Ascending aorta (tissue), 2 donors: ENCODE measurements at regions not wholly inside any gene's neighbourhood (a gene's known extent, or its start where the extent isn't known, plus 50 kb on each side); places are given as distances from the start of the nearest gene placed in this dataset.

ENCODE experiments used
- DNase-seq, 2 donors: peaks; one replicate each; pipeline ENCODE4 v3.0.0-alpha.2; 2019; ENCODE audit warnings: low spot score in 2 of 2
- H3K27ac ChIP-seq, 2 donors: fragments of 200-600 bp; sonication (generic); one replicate each; pipeline ENCODE4 v1.5.1; 2016 to 2017; ENCODE audit warnings: mild to moderate bottlenecking in 1 of 2
- H3K27me3 ChIP-seq: fragments of 200-600 bp; sonication (generic); one replicate; pipeline ENCODE4 v1.5.1; 2017
- H3K36me3 ChIP-seq, 2 donors: fragments of 200-600 bp; sonication (generic); one replicate each; pipeline ENCODE4 v1.5.1; 2016
- H3K4me1 ChIP-seq, 2 donors: fragments of 200-600 bp; sonication (generic); one replicate each; pipeline ENCODE4 v1.5.1; 2016 to 2017; ENCODE audit warnings: mild to moderate bottlenecking in 1 of 2
- H3K4me3 ChIP-seq, 2 donors: fragments of 200-600 bp; sonication (generic); one replicate each; pipeline ENCODE4 v1.5.1; 2016 to 2017; ENCODE audit warnings: mild to moderate bottlenecking in 1 of 2
- H3K9me3 ChIP-seq, 2 donors: fragments of 200-600 bp; sonication (generic); one replicate each; pipeline ENCODE4 v1.5.1; 2016
- intact Hi-C: fragments of 100-400 bp; cut with DNase I; formaldehyde crosslinking; loops from one replicate; pipeline ENCODE4 v1.15.1; 2023
- TF ChIP-seq, protein P1 (sequence below), 3 experiments: fragments of 200-600 bp in 2 of 3; fragments of 450-650 bp in 1 of 3; sonication (generic) in 2 of 3; IDR thresholded peaks; one replicate each; pipeline ENCODE4 v1.5.1; 2016 to 2019; ENCODE audit warnings: antibody characterized with exemption in 3 of 3, mild to moderate bottlenecking in 1 of 3, moderate library complexity in 1 of 3

DNA sequence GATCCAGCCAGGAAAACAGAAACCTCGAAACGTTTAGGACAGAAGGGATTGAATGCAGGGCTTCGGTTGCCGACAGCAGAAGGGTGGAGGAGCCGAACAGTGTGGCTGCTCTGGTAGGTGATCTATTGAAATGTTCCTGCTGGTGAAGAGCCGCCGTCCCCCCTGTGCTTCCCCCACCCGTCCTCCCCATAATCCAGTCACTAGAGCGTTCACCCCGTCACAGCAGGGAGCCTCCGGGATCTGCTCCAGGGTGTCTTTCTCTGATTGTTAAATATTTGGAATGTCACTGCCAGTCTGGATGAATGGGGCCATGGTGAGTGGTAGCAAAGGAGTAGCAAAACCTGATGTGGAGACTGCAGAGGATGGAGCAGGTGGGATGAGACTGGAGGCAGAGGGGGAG, 255.1 kb upstream of the CSF3R start:
- Histone ChIP-seq H3K36me3 (no peaks in the 10 kb centered on the region), H3K4me3 (no peak overlapping the region), H3K4me1 (no peaks in the 10 kb centered on the region), H3K9me3 (no peaks in the 10 kb centered on the region), H3K27ac (no peak overlapping the region), H3K27me3 (no peaks in the 10 kb centered on the region)
- intact Hi-C loops = no loop called here
- TF ChIP-seq, protein P1, sequence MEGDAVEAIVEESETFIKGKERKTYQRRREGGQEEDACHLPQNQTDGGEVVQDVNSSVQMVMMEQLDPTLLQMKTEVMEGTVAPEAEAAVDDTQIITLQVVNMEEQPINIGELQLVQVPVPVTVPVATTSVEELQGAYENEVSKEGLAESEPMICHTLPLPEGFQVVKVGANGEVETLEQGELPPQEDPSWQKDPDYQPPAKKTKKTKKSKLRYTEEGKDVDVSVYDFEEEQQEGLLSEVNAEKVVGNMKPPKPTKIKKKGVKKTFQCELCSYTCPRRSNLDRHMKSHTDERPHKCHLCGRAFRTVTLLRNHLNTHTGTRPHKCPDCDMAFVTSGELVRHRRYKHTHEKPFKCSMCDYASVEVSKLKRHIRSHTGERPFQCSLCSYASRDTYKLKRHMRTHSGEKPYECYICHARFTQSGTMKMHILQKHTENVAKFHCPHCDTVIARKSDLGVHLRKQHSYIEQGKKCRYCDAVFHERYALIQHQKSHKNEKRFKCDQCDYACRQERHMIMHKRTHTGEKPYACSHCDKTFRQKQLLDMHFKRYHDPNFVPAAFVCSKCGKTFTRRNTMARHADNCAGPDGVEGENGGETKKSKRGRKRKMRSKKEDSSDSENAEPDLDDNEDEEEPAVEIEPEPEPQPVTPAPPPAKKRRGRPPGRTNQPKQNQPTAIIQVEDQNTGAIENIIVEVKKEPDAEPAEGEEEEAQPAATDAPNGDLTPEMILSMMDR (IDR thresholded peaks at IDR 0.05) = no peak
- peak in 1 of 2 donors; percentile 47 for DNase-seq

GRCh38 chr1:36737038-36737555, 254.4 kb upstream of the CSF3R start:
- H3K9me3 ChIP-seq = no peaks in the 10 kb centered on the region
- peak in 1 of 2 donors; percentile 2 for DNase-seq
- intact Hi-C loops = no loop called here
- H3K27me3 ChIP-seq = no peaks in the 10 kb centered on the region
- no peak overlapping the region for H3K4me3 ChIP-seq
- TF ChIP-seq, protein P1 (IDR thresholded peaks at IDR 0.05) = no peak
- no peak overlapping the region for H3K27ac ChIP-seq
- no peaks in the 10 kb centered on the region for H3K36me3 ChIP-seq
- H3K4me1 ChIP-seq = no peaks in the 10 kb centered on the region

- Histone ChIP-seq H3K27me3 (no peaks in the 10 kb centered on the region), H3K36me3 (no peaks in the 10 kb centered on the region), H3K27ac (no peak overlapping the region), H3K4me1 (no peaks in the 10 kb centered on the region), H3K9me3 (no peaks in the 10 kb centered on the region), H3K4me3 (no peak overlapping the region)
- intact Hi-C loops = no loop called here
- DNase-seq = peak in 1 of 2 donors; percentile 19
- TF ChIP-seq, protein P1 (IDR thresholded peaks at IDR 0.05) = no peak
Measured at GRCh38 chr1:36735939-36736730, 253.4 kb upstream of the CSF3R start.

GRCh38 chr1:36735436-36735835, 252.7 kb upstream of the CSF3R start:
- no peaks in the 10 kb centered on the region for H3K27me3 ChIP-seq
- H3K27ac ChIP-seq = no peak overlapping the region
- H3K4me1 ChIP-seq = no peaks in the 10 kb centered on the region
- no peaks in the 10 kb centered on the region for H3K9me3 ChIP-seq
- TF ChIP-seq, protein P1 (IDR thresholded peaks at IDR 0.05) = no peak
- intact Hi-C loops = no loop called here
- no peaks in the 10 kb centered on the region for H3K36me3 ChIP-seq
- no peak overlapping the region for H3K4me3 ChIP-seq
- peak in 1 of 2 donors; percentile 24 for DNase-seq

GRCh38 chr1:36734356-36734755, 251.6 kb upstream of the CSF3R start:
- Histone ChIP-seq H3K27ac (no peak overlapping the region), H3K4me1 (no peaks in the 10 kb centered on the region), H3K9me3 (no peaks in the 10 kb centered on the region), H3K27me3 (no peaks in the 10 kb centered on the region), H3K4me3 (no peak overlapping the region), H3K36me3 (no peaks in the 10 kb centered on the region)
- peak in 1 of 2 donors; percentile 9 for DNase-seq
- TF ChIP-seq, protein P1 (IDR thresholded peaks at IDR 0.05) = no peak
- intact Hi-C loops = no loop called here
